IMR-90 (cell line): ENCODE measurements at regions not wholly inside any gene's neighbourhood (a gene's known extent, or its start where the extent isn't known, plus 50 kb on each side); places are given as distances from the start of the nearest gene placed in this dataset.

Experiments
- ATAC-seq: fragments of 200-7000 bp; cut with Tn5 transposase; 2 replicates; pipeline ENCODE4 v1.9.1; 2020; ENCODE audit warnings: low read depth, mild to moderate bottlenecking, moderate library complexity
- BruUV-seq: library from RNA; stranded (reverse); fragments of 400-500 nt; replicated peaks from 2 replicates; lab custom pipeline; 2021; lab: Mats Ljungman, UMichigan
- CTCF ChIA-PET: fragments of 300-600 bp; formaldehyde crosslinking; extraction: SDS; loops from one replicate; lab custom pipeline; 2021; ENCODE audit warnings: antibody characterized with exemption; lab: Yijun Ruan, JAX
- POLR2A ChIA-PET: fragments of 300-600 bp; sonication (Branson Sonifier 250); formaldehyde crosslinking; loops from one replicate; lab custom pipeline; 2022; ENCODE audit warnings: antibody characterized with exemption; ENCODE audit not compliant: unreplicated experiment; lab: Charles Lee
- DNase-seq: peaks from one replicate; pipeline ENCODE4 v3.0.0; 2013
- H2AFZ ChIP-seq: replicated peaks from 2 replicates; pipeline ENCODE3; 2013; ENCODE audit warnings: low read length, mild to moderate bottlenecking; ENCODE audit not compliant: poor library complexity
- H2AK5ac ChIP-seq: 2 replicates; pipeline ENCODE4 v1.6.1; 2013; ENCODE audit warnings: low read depth, low read length, inconsistent platforms
- H2AK9ac ChIP-seq: replicated peaks from 2 replicates; pipeline ENCODE3; 2013; ENCODE audit warnings: mild to moderate bottlenecking, low read depth, low read length, moderate library complexity; ENCODE audit not compliant: poor library complexity
- H2BK120ac ChIP-seq: 2 replicates; pipeline ENCODE4 v1.6.1; 2013; ENCODE audit warnings: low read depth, low read length, inconsistent platforms
- H2BK15ac ChIP-seq: 3 replicates; pipeline ENCODE4 v1.6.1; 2013; ENCODE audit warnings: low read depth, low read length, inconsistent platforms
- H2BK20ac ChIP-seq: 2 replicates; pipeline ENCODE4 v1.6.1; 2013; ENCODE audit warnings: low read depth, mild to moderate bottlenecking, inconsistent platforms, low read length, moderate library complexity
- H2BK5ac ChIP-seq: 2 replicates; pipeline ENCODE4 v1.6.1; 2013; ENCODE audit warnings: mild to moderate bottlenecking, low read depth, low read length, inconsistent platforms; ENCODE audit not compliant: poor library complexity, severe bottlenecking
- H3K14ac ChIP-seq: replicated peaks from 2 replicates; pipeline ENCODE4 v1.6.1; 2013; ENCODE audit warnings: low read depth, low read length, inconsistent platforms
- H3K18ac ChIP-seq: 2 replicates; pipeline ENCODE4 v1.6.1; 2013; ENCODE audit warnings: low read depth, low read length, control low read depth
- H3K23ac ChIP-seq: 2 replicates; pipeline ENCODE4 v1.6.1; 2013; ENCODE audit warnings: low read depth, low read length, inconsistent platforms
- H3K27ac ChIP-seq: 2 replicates; pipeline ENCODE4 v1.5.1; 2013; ENCODE audit warnings: mild to moderate bottlenecking, control low read depth, low read length; ENCODE audit not compliant: insufficient read depth
- H3K27me3 ChIP-seq: 2 replicates; pipeline ENCODE4 v1.6.1; 2013; ENCODE audit warnings: low read length; ENCODE audit not compliant: control insufficient read depth, insufficient read depth
- H3K36me3 ChIP-seq: 2 replicates; pipeline ENCODE4 v1.6.1; 2013; ENCODE audit warnings: low read length, mixed read lengths; ENCODE audit not compliant: control insufficient read depth, insufficient read depth
- H3K4ac ChIP-seq: 2 replicates; pipeline ENCODE4 v1.6.1; 2013; ENCODE audit warnings: low read depth, low read length, inconsistent platforms
- H3K4me1 ChIP-seq: 2 replicates; pipeline ENCODE4 v1.6.1; 2013; ENCODE audit warnings: low read length, mixed read lengths; ENCODE audit not compliant: control insufficient read depth, insufficient read depth
- H3K4me2 ChIP-seq: 2 replicates; pipeline ENCODE4 v1.6.1; 2013; ENCODE audit warnings: low read depth, mild to moderate bottlenecking, control low read depth, low read length, moderate library complexity
- H3K4me3 ChIP-seq: 2 replicates; pipeline ENCODE4 v1.5.1; 2013; ENCODE audit warnings: low read depth, mild to moderate bottlenecking, control low read depth, low read length, moderate library complexity; ENCODE audit not compliant: insufficient read depth
- H3K56ac ChIP-seq: 2 replicates; pipeline ENCODE4 v1.6.1; 2013; ENCODE audit warnings: low read length, inconsistent platforms; ENCODE audit not compliant: insufficient read depth; ENCODE audit errors: extremely low read depth
- H3K79me1 ChIP-seq, 2 experiments: 2 replicates each; pipeline ENCODE4 v1.6.1; 2013; ENCODE audit warnings: low read length in 2 of 2, inconsistent platforms in 1 of 2, low read depth in 1 of 2
- H3K9ac ChIP-seq: 2 replicates; pipeline ENCODE4 v1.6.1; 2013; ENCODE audit warnings: low read depth, low read length, control low read depth
- H3K9me1 ChIP-seq: 2 replicates; pipeline ENCODE4 v1.6.1; 2013; ENCODE audit warnings: low read length, inconsistent platforms; ENCODE audit not compliant: insufficient read depth
- H3K9me3 ChIP-seq: 2 replicates; pipeline ENCODE4 v1.6.1; 2013; ENCODE audit warnings: low read length; ENCODE audit not compliant: control insufficient read depth, insufficient read depth
- H4K20me1 ChIP-seq: 2 replicates; pipeline ENCODE4 v1.6.1; 2013; ENCODE audit warnings: low read length, inconsistent platforms; ENCODE audit not compliant: insufficient read depth
- H4K5ac ChIP-seq: 2 replicates; pipeline ENCODE4 v1.6.1; 2013; ENCODE audit warnings: mild to moderate bottlenecking, low read depth, low read length, control low read depth
- H4K8ac ChIP-seq, 2 experiments: 2 replicates each; pipeline ENCODE4 v1.6.1; 2013; ENCODE audit warnings: low read depth in 2 of 2, low read length in 2 of 2, control low read depth in 1 of 2, inconsistent platforms in 1 of 2
- H4K91ac ChIP-seq: 2 replicates; pipeline ENCODE4 v1.6.1; 2013; ENCODE audit warnings: low read depth, low read length, inconsistent platforms; ENCODE audit not compliant: insufficient read depth
- BHLHE40 ChIP-seq: fragments of 150-350 bp; IDR thresholded peaks from 2 replicates; pipeline ENCODE4 v1.6.1; 2016; ENCODE audit warnings: mild to moderate bottlenecking, low read depth, low read length
- CEBPB ChIP-seq: IDR thresholded peaks from 2 replicates; pipeline ENCODE4 v1.6.1; 2012; ENCODE audit warnings: low read depth, low read length, improper control_type of control experiment
- CHD1 ChIP-seq: IDR thresholded peaks from 2 replicates; pipeline ENCODE4 v1.6.1; 2012; ENCODE audit warnings: low read depth, low read length, improper control_type of control experiment
- CTCF ChIP-seq: conservative IDR thresholded peaks from 2 replicates; pipeline ENCODE4 v1.5.1; 2012; ENCODE audit warnings: mild to moderate bottlenecking, low read depth, low read length, improper control_type of control experiment
- ELK1 ChIP-seq: fragments of 150-350 bp; IDR thresholded peaks from 2 replicates; pipeline ENCODE4 v1.6.1; 2016; ENCODE audit warnings: low read depth, mild to moderate bottlenecking, low read length, moderate library complexity, borderline replicate concordance
- FOS ChIP-seq: fragments of 150-350 bp; IDR thresholded peaks from 2 replicates; pipeline ENCODE4 v1.6.1; 2016; ENCODE audit warnings: low read depth, low read length
- MAFK ChIP-seq: IDR thresholded peaks from 2 replicates; pipeline ENCODE4 v1.6.1; 2012; ENCODE audit warnings: low read depth, low read length, improper control_type of control experiment
- MAZ ChIP-seq: IDR thresholded peaks from 2 replicates; pipeline ENCODE4 v1.6.1; 2012; ENCODE audit warnings: low read depth, mild to moderate bottlenecking, low read length, improper control_type of control experiment, moderate library complexity, borderline replicate concordance
- POLR2A ChIP-seq: IDR thresholded peaks from 2 replicates; pipeline ENCODE4 v1.6.1; 2012; ENCODE audit warnings: mild to moderate bottlenecking, low read depth, low read length
- RAD21 ChIP-seq: IDR thresholded peaks from 2 replicates; pipeline ENCODE4 v1.6.1; 2012; ENCODE audit warnings: low read length, improper control_type of control experiment
- RCOR1 ChIP-seq: IDR thresholded peaks from 2 replicates; pipeline ENCODE4 v1.6.1; 2012; ENCODE audit warnings: mild to moderate bottlenecking, low read length, improper control_type of control experiment; ENCODE audit not compliant: insufficient replicate concordance
- RFX5 ChIP-seq: IDR thresholded peaks from 2 replicates; pipeline ENCODE4 v1.8.0; 2012; ENCODE audit warnings: low read depth, mild to moderate bottlenecking, low read length, moderate library complexity
- SMC3 ChIP-seq: fragments of 150-350 bp; IDR thresholded peaks from 2 replicates; pipeline ENCODE4 v1.6.1; 2016; ENCODE audit warnings: low read depth, mild to moderate bottlenecking, antibody characterized with exemption, low read length, moderate library complexity
- WGBS, 2 experiments: methylation state at CpG; one replicate each; pipeline versions ENCODE4 v1.1.5 to v1.1.7; 2013; ENCODE audit warnings: missing lambda C conversion rate in 2 of 2; ENCODE audit not compliant: insufficient read length in 1 of 2; ENCODE audit errors: extremely low coverage in 2 of 2; 5-methylcytosine and 5-hydroxymethylcytosine counted together
- dilution Hi-C: fragments of 300-500 bp; cut with HindIII; formaldehyde crosslinking; loops from one replicate; pipeline ENCODE4 v1.14.3; 2018; ENCODE audit warnings: low sequenced_read_pairs; ENCODE audit not compliant: unreplicated experiment
- in situ Hi-C: fragments of 300-500 bp; cut with MboI; formaldehyde crosslinking; loops from 3 replicates; pipeline ENCODE4 v1.14.3; 2019; ENCODE audit warnings: low sequenced_read_pairs, inconsistent platforms, mixed read lengths
- intact Hi-C: fragments of 100-400 bp; cut with micrococcal nuclease; formaldehyde crosslinking; loops from 2 replicates; pipeline ENCODE4 v1.10.0; 2022

GRCh38 chr3:64278625-64279024, 53.4 kb upstream of the PRICKLE2 start:
- Histone ChIP-seq H2AK5ac (no peak overlapping the region), H2BK15ac (no peak overlapping the region), H3K14ac (no peak overlapping the region), H2BK120ac (no peak overlapping the region), H3K4me1 (no peaks in the 10 kb centered on the region), H3K9ac (no peak overlapping the region), H4K5ac (no peak overlapping the region), H3K79me1 (no peaks in the 10 kb centered on the region), H3K23ac (no peak overlapping the region), H3K4me3 (no peak overlapping the region), H3K27me3 (no peaks in the 10 kb centered on the region), H2AFZ (no peak overlapping the region), H3K9me3 (peaks cover 2% of the 10 kb centered on the region; the same call in 1 of the 2 replicates), H4K8ac (no peak overlapping the region), H4K91ac (no peak overlapping the region), H3K9me1 (no peaks in the 10 kb centered on the region), H3K27ac (no peak overlapping the region), H3K18ac (no peak overlapping the region), H2BK5ac (no peak overlapping the region), H3K4me2 (no peak overlapping the region), H3K4ac (no peak overlapping the region), H2AK9ac (no peak overlapping the region), H3K56ac (no peak overlapping the region), H2BK20ac (no peak overlapping the region), H3K36me3 (no peaks in the 10 kb centered on the region), H4K20me1 (no peaks in the 10 kb centered on the region)
- in situ Hi-C loops (no loop called here), intact Hi-C loops (no loop called here), dilution Hi-C loops (no loop called here)
- peak; percentile 50 for DNase-seq
- WGBS, 2 experiments = no CpG with 5 or more reads among the region's 5 CpGs
- ChIA-PET CTCF (interaction anchor here (1.0 to 1.1 kb wide), 2 partner anchors 64 to 255 kb away, joined by 3 read pairs; partner anchors contain the start of gene PSMD6), POLR2A (no interaction called here)
- no peak for TF ChIP-seq ELK1
- TF ChIP-seq MAZ = no peak
- TF ChIP-seq SMC3 = no peak
- TF ChIP-seq RAD21 = no peak
- TF ChIP-seq CHD1 = no peak
- TF ChIP-seq BHLHE40 = no peak
- TF ChIP-seq CTCF = no peak
- TF ChIP-seq MAFK = no peak
- no peak for TF ChIP-seq RFX5
- no peak for TF ChIP-seq POLR2A
- no peak for TF ChIP-seq FOS
- no peak for TF ChIP-seq RCOR1
- no peak for TF ChIP-seq CEBPB
- ATAC-seq = no peak; the same call in 1 of the 2 replicates
- BruUV-seq = no TSS peak
